ENCODE measurements at regions not wholly inside any gene's neighbourhood (a gene's known extent, or its start where the extent isn't known, plus 50 kb on each side); places are given as distances from the start of the nearest gene placed in this dataset.

- H3K4me3 ChIP-seq (ENCODE audit: low read depth in 1 of 3, low read length in 3 of 3), result no peak overlapping the region
- TF ChIP-seq REST (IDR thresholded peaks at IDR 0.05) (no peak), TAF1 (conservative IDR thresholded peaks at IDR 0.05) (no peak)
- no peaks in the 10 kb centered on the region for H3K36me3 ChIP-seq (ENCODE audit: control insufficient read depth in 4 of 4, insufficient read depth in 3 of 4, low read depth in 1 of 4, low read length in 3 of 4)
- no peak overlapping the region for H3K9ac ChIP-seq (ENCODE audit: low read depth in 1 of 2, low read length in 2 of 2)
- no peaks in the 10 kb centered on the region for H3K27me3 ChIP-seq (ENCODE audit: control insufficient read depth in 4 of 4, insufficient read depth in 4 of 4, low read length in 3 of 4)
- 46% methylated on average over 10 of the region's 10 CpGs for WGBS
- no peaks in the 10 kb centered on the region for H3K4me1 ChIP-seq (ENCODE audit: control insufficient read depth in 4 of 4, insufficient read depth in 4 of 4, low read length in 3 of 4)
- no peaks in the 10 kb centered on the region for H3K9me3 ChIP-seq (ENCODE audit: control insufficient read depth in 4 of 4, low read length in 3 of 4)
- no peak for DNase-seq (ENCODE audit: low spot score)
- no peak overlapping the region for H3K27ac ChIP-seq (ENCODE audit: low read depth in 1 of 2, low read length in 2 of 2)
Measured at GRCh38 chr18:6644836-6645627, 84.5 kb upstream of the ARHGAP28 start.

GRCh38 chr18:6646801-6647200 lies 82.7 kb upstream of the ARHGAP28 start:
- TF ChIP-seq FOXA1 (IDR thresholded peaks at IDR 0.05), result no peak
- no peak for TF ChIP-seq GABPA (IDR thresholded peaks at IDR 0.05 in 1 of 2, conservative IDR thresholded peaks at IDR 0.05 in 1 of 2)
- TF ChIP-seq ATF3 (IDR thresholded peaks at IDR 0.05), result no peak
- TF ChIP-seq SP1 (IDR thresholded peaks at IDR 0.05), result no peak
- TF ChIP-seq TAF1 (conservative IDR thresholded peaks at IDR 0.05), result no peak
- no peak for TF ChIP-seq RXRA (IDR thresholded peaks at IDR 0.05)
- TF ChIP-seq REST (IDR thresholded peaks at IDR 0.05), result no peak
- TF ChIP-seq HNF4G (IDR thresholded peaks at IDR 0.05), result no peak
- no peak for TF ChIP-seq ZBTB33 (IDR thresholded peaks at IDR 0.05)
- TF ChIP-seq RAD21 (IDR thresholded peaks at IDR 0.05), result no peak
- no peak for TF ChIP-seq MAX (IDR thresholded peaks at IDR 0.05)
- TF ChIP-seq HNF4A (conservative IDR thresholded peaks at IDR 0.05), result no peak
- no peak for TF ChIP-seq JUND (IDR thresholded peaks at IDR 0.05)
- TF ChIP-seq YY1 (IDR thresholded peaks at IDR 0.05), result no peak
- TF ChIP-seq EGR1 (IDR thresholded peaks at IDR 0.05; ENCODE audit: low read depth in 2 of 2), result no peak
- Histone ChIP-seq H3K9me3 (ENCODE audit: control insufficient read depth in 4 of 4, low read length in 3 of 4) (no peaks in the 10 kb centered on the region), H3K9ac (ENCODE audit: low read depth in 1 of 2, low read length in 2 of 2) (no peak overlapping the region), H3K36me3 (ENCODE audit: control insufficient read depth in 4 of 4, insufficient read depth in 3 of 4, low read depth in 1 of 4, low read length in 3 of 4) (no peaks in the 10 kb centered on the region), H3K27ac (ENCODE audit: low read depth in 1 of 2, low read length in 2 of 2) (no peak overlapping the region), H3K4me1 (ENCODE audit: control insufficient read depth in 4 of 4, insufficient read depth in 4 of 4, low read length in 3 of 4) (no peaks in the 10 kb centered on the region), H3K27me3 (ENCODE audit: control insufficient read depth in 4 of 4, insufficient read depth in 4 of 4, low read length in 3 of 4) (peaks cover 0 to 2% (median 0%) of the 10 kb centered on the region in 4 donors), H3K4me3 (ENCODE audit: low read depth in 1 of 3, low read length in 3 of 3) (no peak overlapping the region)
- no peak for DNase-seq (ENCODE audit: low spot score)
- 50% methylated on average over 5 of the region's 5 CpGs for WGBS
